Chondrocyte (in vitro differentiated cells): ENCODE measurements at regions not wholly inside any gene's neighbourhood (a gene's known extent, or its start where the extent isn't known, plus 50 kb on each side); places are given as distances from the start of the nearest gene placed in this dataset.
A peak's percentile ranks its signal among the peaks of the same experiment; 100 is the strongest.

Experiments used
- DNase-seq: peaks from one replicate; pipeline ENCODE4 v3.0.0; 2021; ENCODE audit warnings: mixed read lengths, low spot score
- H3K27ac Mint-ChIP-seq: one replicate; pipeline ENCODE4 v1.8.0; 2021; ENCODE audit warnings: mild to moderate bottlenecking, moderate library complexity, mixed read lengths; ENCODE audit not compliant: unreplicated experiment
- H3K27me3 Mint-ChIP-seq: 2 replicates; pipeline ENCODE4 v1.8.0; 2021; ENCODE audit warnings: low read depth, mixed read lengths
- H3K36me3 Mint-ChIP-seq: 2 replicates; pipeline ENCODE4 v1.8.0; 2021; ENCODE audit warnings: low read depth, mixed read lengths
- H3K4me1 Mint-ChIP-seq: 2 replicates; pipeline ENCODE4 v1.8.0; 2021; ENCODE audit warnings: low read depth, mild to moderate bottlenecking, mixed read lengths
- H3K4me3 Mint-ChIP-seq: one replicate; pipeline ENCODE4 v1.8.0; 2021; ENCODE audit warnings: mild to moderate bottlenecking, moderate library complexity, mixed read lengths; ENCODE audit not compliant: unreplicated experiment
- H3K9me3 Mint-ChIP-seq: 2 replicates; pipeline ENCODE4 v1.8.0; 2021; ENCODE audit warnings: low read depth, mixed read lengths
- CTCF ChIP-seq: fragments of 200-600 bp; sonication (generic); IDR thresholded peaks from 2 replicates; pipeline ENCODE4 v1.5.0; 2021; ENCODE audit warnings: antibody characterized with exemption, mild to moderate bottlenecking, moderate library complexity

DNA sequence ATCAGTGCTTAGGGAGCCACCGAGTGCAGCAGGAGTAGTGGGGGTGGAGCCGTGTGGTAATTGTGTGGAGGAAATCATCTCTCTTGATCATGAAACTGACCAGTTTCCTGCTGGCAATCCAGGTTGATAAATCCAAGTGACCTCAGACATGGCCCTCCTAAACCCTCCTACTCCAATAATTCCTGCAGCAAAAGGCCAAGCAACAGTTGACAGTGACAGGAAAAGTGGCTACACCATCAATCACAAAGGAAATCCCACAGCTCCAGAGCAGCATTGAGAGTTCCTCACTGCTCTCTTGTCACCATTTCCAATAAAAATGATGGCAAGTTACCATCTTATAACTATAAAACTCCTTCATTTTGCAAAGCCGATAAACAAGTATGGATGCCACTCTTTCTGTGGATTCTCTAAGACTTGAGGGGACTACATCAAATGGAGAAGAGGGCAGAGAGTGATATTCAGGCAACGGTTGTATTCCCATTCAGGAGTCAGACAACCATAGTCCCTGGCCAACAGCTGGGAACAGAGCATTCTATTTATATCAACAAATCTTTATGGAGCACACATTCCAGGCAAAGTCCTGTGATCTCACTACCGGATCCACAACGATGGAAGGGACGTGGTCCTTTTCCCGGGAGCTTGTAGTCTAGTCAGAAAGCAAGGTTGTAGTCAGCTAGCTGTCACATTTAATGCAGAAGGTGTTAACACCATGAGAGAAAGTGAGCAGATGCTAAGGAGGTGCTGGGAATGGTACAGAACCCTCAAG lies 312.5 kb upstream of the CTNNB1 start:
- DNase-seq, result no peak
- H3K27me3 Mint-ChIP-seq, result no peaks in the 10 kb centered on the region
- H3K4me3 Mint-ChIP-seq, result no peak overlapping the region
- peaks cover 3% of the 10 kb centered on the region for H3K9me3 Mint-ChIP-seq
- no peaks in the 10 kb centered on the region for H3K36me3 Mint-ChIP-seq
- no peaks in the 10 kb centered on the region for H3K4me1 Mint-ChIP-seq
- no peak overlapping the region for H3K27ac Mint-ChIP-seq
- TF ChIP-seq CTCF, result no peak

DNA sequence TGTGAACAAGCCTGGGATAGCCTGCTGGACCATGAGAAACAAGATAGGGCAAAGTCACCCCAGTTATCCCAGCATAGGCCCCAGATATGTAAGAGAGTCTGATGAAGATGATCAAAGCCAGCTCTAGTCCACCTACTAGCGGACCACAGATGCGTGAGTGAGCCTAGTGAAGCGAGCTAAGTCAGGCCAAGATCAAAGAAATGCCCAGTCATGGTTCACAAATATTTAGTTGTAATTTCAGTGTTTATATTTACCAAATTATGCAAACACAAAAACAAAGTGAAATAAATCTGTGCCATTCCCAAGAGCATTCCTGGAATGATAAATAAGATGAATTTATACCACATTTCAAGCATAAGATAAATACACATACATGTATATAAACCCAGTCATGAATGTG lies 308.1 kb upstream of the CTNNB1 start:
- H3K36me3 Mint-ChIP-seq, result no peaks in the 10 kb centered on the region
- no peaks in the 10 kb centered on the region for H3K4me1 Mint-ChIP-seq
- DNase-seq, result no peak
- no peak for TF ChIP-seq CTCF
- H3K27ac Mint-ChIP-seq, result no peak overlapping the region
- no peak overlapping the region for H3K4me3 Mint-ChIP-seq
- no peaks in the 10 kb centered on the region for H3K27me3 Mint-ChIP-seq
- H3K9me3 Mint-ChIP-seq, result no peaks in the 10 kb centered on the region

DNA sequence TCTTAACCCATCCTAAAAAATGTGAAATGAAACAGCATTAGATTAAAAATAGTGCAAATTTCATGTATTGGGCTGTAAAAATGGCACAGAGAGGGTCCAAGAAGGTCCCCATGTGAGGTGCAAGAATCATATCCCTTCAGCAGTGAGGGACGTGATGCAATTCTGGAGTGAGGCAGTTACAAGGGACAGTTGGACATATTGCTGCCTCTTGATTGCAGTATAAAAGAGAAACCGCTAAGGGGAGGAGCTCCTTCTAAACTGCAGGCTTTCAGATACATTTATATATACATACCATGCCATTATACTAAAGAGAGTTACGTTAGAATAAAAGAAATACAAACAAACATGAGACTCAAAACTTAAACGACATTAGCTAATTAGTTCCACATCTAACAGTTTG lies 304.2 kb upstream of the CTNNB1 start:
- Mint-ChIP-seq H3K9me3 (peaks cover 5% of the 10 kb centered on the region), H3K27ac (no peak overlapping the region), H3K36me3 (no peaks in the 10 kb centered on the region), H3K27me3 (no peaks in the 10 kb centered on the region), H3K4me3 (no peak overlapping the region), H3K4me1 (peaks cover 22% of the 10 kb centered on the region)
- no peak for DNase-seq
- no peak for TF ChIP-seq CTCF

DNA sequence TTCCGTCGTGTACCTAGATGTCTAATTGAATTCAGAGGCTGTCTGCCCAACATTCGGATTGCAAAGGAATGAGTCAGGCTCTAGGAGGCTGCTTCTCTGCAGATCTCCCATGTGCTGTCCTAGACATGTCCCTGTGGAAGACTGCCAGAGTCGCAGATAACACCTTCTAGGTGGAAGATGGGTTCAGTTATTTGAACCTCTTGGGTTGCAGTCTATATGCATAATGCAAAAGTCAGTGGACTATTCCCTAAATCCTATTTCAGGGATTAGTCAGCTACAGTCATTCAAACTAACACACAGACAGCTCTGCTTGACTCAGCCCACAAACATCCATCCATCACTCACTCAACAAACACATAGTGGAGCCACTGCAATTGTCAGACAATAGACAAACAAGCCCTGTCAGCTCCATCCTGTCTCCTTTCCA lies 300.0 kb upstream of the CTNNB1 start:
- no peaks in the 10 kb centered on the region for H3K27me3 Mint-ChIP-seq
- no peaks in the 10 kb centered on the region for H3K36me3 Mint-ChIP-seq
- H3K27ac Mint-ChIP-seq, result peak overlapping the region; percentile 78
- no peak overlapping the region for H3K4me3 Mint-ChIP-seq
- no peak for TF ChIP-seq CTCF
- peaks cover 25% of the 10 kb centered on the region for H3K4me1 Mint-ChIP-seq
- peaks cover 7% of the 10 kb centered on the region for H3K9me3 Mint-ChIP-seq
- DNase-seq, result no peak

GRCh38 chr3:40901298-40901697 lies 298.0 kb upstream of the CTNNB1 start:
- Mint-ChIP-seq H3K9me3 (peaks cover 10% of the 10 kb centered on the region), H3K27ac (no peak overlapping the region), H3K36me3 (no peaks in the 10 kb centered on the region), H3K4me3 (no peak overlapping the region), H3K27me3 (no peaks in the 10 kb centered on the region), H3K4me1 (peaks cover 25% of the 10 kb centered on the region)
- no peak for DNase-seq
- TF ChIP-seq CTCF, result no peak
